Panc1 (cell line): ENCODE measurements at regions not wholly inside any gene's neighbourhood (a gene's known extent, or its start where the extent isn't known, plus 50 kb on each side); places are given as distances from the start of the nearest gene placed in this dataset.

ENCODE experiments used
- CTCF ChIP-seq: fragments of 450-650 bp; IDR thresholded peaks from 2 replicates; pipeline ENCODE4 v1.5.1; 2017; ENCODE audit warnings: mild to moderate bottlenecking
- REST ChIP-seq, 2 experiments: IDR thresholded peaks; 2 replicates each; pipeline ENCODE4 v1.6.1; 2011 to 2012; ENCODE audit warnings: low read depth in 2 of 2, control low read depth in 1 of 2, low read length in 1 of 2, mild to moderate bottlenecking in 1 of 2, moderate library complexity in 1 of 2; ENCODE audit not compliant: insufficient read depth in 1 of 2
- SIN3A ChIP-seq: IDR thresholded peaks from 2 replicates; pipeline ENCODE4 v1.6.1; 2012; ENCODE audit warnings: low read depth, mild to moderate bottlenecking, low read length, moderate library complexity, borderline replicate concordance; ENCODE audit not compliant: insufficient read depth

GRCh38 chr1:200351425-200351824, 58.4 kb downstream of the ZNF281 start:
- TF ChIP-seq CTCF (no peak), REST (IDR thresholded peaks at IDR 0.05; ENCODE audit: insufficient read depth in 1 of 2, low read depth in 2 of 2, low read length in 1 of 2) (no peak), SIN3A (no peak)
